ENCODE measurements at regions not wholly inside any gene's neighbourhood (a gene's known extent, or its start where the extent isn't known, plus 50 kb on each side); places are given as distances from the start of the nearest gene placed in this dataset.
A peak's percentile ranks its signal among the peaks of the same experiment; 100 is the strongest.

DNA sequence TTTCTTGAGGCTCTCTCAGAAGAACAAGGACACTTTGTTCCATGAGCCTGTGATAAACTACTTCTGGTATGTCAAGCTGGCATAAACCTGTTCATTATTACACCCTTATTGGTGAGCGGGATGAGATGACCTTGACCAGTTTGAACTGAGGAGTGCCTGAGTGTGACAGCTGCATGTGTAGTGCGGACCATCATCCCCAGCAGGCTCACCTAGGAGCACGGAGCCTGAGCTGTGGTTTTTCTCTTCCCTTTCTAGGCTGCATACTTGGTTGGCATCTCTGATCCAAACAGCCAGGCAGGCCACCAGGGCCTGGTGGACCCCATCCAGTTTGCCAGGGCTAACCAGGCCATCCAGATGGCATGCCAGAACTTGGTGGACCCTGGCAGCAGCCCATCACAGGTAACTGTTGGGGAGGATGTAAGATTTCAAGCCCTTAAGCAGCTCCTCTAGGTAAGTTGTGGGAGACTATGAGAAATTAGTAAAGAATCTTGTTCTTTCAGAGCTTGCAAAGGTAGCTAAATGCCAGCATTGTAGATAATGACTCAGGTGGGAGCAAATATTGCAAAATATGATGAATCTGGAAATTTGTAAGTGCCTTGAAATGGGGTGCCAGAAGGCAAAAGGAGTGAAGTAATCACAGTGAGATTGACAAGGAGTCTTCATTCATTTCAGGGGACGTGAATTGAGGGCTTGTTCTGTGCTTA, 288.9 kb upstream of the TPM1 start:
- DNase-seq (ENCODE audit: low spot score in 2 of 2, unreplicated experiment in 2 of 2) = no peak
- H3K9me3 Mint-ChIP-seq = no peaks in the 10 kb centered on the region
- no peak overlapping the region for H3K27ac Mint-ChIP-seq
- no peak overlapping the region for H3K4me3 Mint-ChIP-seq
- H3K4me1 Mint-ChIP-seq = peaks cover 13% of the 10 kb centered on the region
- H3K27me3 Mint-ChIP-seq (ENCODE audit: low read depth) = no peaks in the 10 kb centered on the region
- no peak for TF ChIP-seq CTCF (IDR thresholded peaks at IDR 0.05; ENCODE audit: unreplicated experiment)
- H3K36me3 Mint-ChIP-seq = no peaks in the 10 kb centered on the region

GRCh38 chr15:62756326-62756994, 286.1 kb upstream of the TPM1 start:
- DNase-seq (ENCODE audit: low spot score in 2 of 2, unreplicated experiment in 2 of 2) = no peak
- no peaks in the 10 kb centered on the region for H3K36me3 Mint-ChIP-seq
- no peaks in the 10 kb centered on the region for H3K27me3 Mint-ChIP-seq (ENCODE audit: low read depth)
- peaks cover 12% of the 10 kb centered on the region for H3K4me1 Mint-ChIP-seq
- no peak overlapping the region for H3K27ac Mint-ChIP-seq
- TF ChIP-seq CTCF (IDR thresholded peaks at IDR 0.05; ENCODE audit: unreplicated experiment) = peak; percentile 17
- H3K9me3 Mint-ChIP-seq = no peaks in the 10 kb centered on the region
- no peak overlapping the region for H3K4me3 Mint-ChIP-seq

DNA sequence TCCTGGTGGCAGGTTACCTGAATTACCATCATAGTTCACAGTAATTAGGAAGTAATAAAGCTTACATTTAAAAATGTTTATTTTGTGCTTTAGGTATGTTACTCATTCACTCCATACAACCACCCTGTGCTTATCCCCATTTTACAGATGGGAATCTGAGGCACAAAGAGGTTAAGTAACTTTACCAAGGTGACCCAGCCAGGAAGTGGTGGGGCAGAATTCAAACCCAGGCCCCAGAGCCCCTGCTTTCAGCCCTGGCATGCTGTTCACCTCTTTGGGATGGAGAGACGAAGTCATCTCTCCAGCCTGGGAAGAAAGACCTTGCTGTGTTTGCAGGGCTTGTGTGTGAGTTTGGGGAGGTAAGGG, 285.6 kb upstream of the TPM1 start:
- TF ChIP-seq CTCF (IDR thresholded peaks at IDR 0.05; ENCODE audit: unreplicated experiment) = peak; percentile 4
- DNase-seq (ENCODE audit: low spot score in 2 of 2, unreplicated experiment in 2 of 2) = no peak
- no peaks in the 10 kb centered on the region for H3K27me3 Mint-ChIP-seq (ENCODE audit: low read depth)
- no peak overlapping the region for H3K27ac Mint-ChIP-seq
- no peaks in the 10 kb centered on the region for H3K9me3 Mint-ChIP-seq
- H3K36me3 Mint-ChIP-seq = no peaks in the 10 kb centered on the region
- no peak overlapping the region for H3K4me3 Mint-ChIP-seq
- peaks cover 12% of the 10 kb centered on the region for H3K4me1 Mint-ChIP-seq

- no peak overlapping the region for H3K27ac Mint-ChIP-seq
- TF ChIP-seq CTCF (IDR thresholded peaks at IDR 0.05; ENCODE audit: unreplicated experiment) = no peak
- no peak for DNase-seq (ENCODE audit: low spot score in 2 of 2, unreplicated experiment in 2 of 2)
- H3K4me1 Mint-ChIP-seq = peaks cover 12% of the 10 kb centered on the region
- H3K9me3 Mint-ChIP-seq = no peaks in the 10 kb centered on the region
- peaks cover 4% of the 10 kb centered on the region for H3K36me3 Mint-ChIP-seq
- no peaks in the 10 kb centered on the region for H3K27me3 Mint-ChIP-seq (ENCODE audit: low read depth)
- H3K4me3 Mint-ChIP-seq = no peak overlapping the region
Measured at GRCh38 chr15:62757535-62757934, 285.0 kb upstream of the TPM1 start.

DNA sequence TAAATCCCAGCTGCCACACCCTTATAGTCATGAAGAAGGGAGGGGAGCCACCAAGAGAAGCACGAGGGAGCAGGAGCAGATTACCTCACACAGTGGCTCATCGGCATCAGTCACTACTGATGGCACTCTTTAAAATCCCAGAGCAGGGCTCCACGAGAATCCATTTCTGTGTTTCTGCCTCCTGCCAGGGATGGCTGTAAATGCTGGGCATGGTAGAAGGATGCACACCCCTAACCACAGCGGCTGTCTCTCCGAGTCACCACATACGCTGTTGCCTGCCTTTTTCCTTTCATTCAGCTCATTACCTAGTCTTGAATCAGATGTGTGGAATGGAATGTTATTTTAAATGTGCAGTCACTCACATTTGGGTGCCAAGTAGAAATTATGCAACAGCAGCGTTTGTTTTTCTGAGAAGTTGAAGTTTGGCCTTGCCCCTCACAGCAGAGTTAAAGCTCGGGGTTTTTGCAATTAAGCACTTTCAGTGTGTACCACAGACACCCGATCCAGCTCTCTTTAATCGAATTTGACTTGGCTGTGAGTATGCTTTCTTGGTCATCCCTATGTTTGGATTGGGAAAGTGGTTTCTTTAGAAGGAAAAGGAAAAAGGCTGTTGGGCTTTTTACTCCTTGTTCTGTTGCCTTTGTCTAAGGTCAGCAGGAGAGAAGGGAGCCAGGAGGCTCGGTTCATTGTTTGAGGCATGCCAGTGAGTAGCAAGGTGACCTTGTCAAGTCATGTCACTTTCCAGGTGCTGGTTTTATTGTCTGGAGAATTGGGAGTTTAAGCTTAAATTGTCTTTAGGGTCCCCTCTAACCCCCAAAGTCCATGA, 284.2 kb upstream of the TPM1 start:
- peaks cover 12% of the 10 kb centered on the region for H3K4me1 Mint-ChIP-seq
- H3K27me3 Mint-ChIP-seq (ENCODE audit: low read depth) = no peaks in the 10 kb centered on the region
- no peak for DNase-seq (ENCODE audit: low spot score in 2 of 2, unreplicated experiment in 2 of 2)
- no peak overlapping the region for H3K4me3 Mint-ChIP-seq
- TF ChIP-seq CTCF (IDR thresholded peaks at IDR 0.05; ENCODE audit: unreplicated experiment) = no peak
- no peaks in the 10 kb centered on the region for H3K9me3 Mint-ChIP-seq
- no peak overlapping the region for H3K27ac Mint-ChIP-seq
- peaks cover 4% of the 10 kb centered on the region for H3K36me3 Mint-ChIP-seq
